ENCODE measurements at regions not wholly inside any gene's neighbourhood (a gene's known extent, or its start where the extent isn't known, plus 50 kb on each side); places are given as distances from the start of the nearest gene placed in this dataset.

DNA sequence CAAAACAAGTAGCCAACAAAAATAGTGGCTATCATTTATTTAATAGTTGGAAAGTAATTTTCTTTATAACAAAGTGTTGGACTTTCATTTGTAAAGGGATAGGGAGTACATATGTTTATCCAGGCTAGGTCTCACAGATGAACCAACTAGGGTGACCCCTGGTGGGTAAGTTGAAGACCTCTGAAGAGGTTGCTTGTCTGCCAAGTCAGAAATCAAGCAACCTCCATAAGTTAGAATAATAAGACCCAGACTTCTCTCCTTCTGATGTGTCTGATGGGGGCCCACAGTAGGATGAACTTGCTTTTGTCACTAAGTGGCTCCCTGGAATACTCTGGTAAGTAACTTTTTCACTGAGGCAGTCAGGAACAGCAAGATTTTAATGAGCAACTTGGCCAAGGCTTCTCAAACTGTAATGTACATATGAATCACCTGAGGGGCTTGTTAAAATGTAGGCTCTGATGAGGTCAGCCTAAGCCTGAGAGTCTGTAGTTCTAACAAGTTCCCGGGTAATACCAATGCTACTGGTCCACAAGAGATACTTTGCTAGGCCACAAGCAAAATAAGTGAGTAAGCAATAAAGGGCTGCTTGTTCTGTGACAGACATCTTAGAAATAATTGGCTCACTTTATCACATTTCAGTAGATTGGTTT lies 319.6 kb downstream of the PIK3C3 start:
- no peak for TF ChIP-seq POLR2AphosphoS5 (IDR thresholded peaks at IDR 0.05)
- TF ChIP-seq, protein P1, sequence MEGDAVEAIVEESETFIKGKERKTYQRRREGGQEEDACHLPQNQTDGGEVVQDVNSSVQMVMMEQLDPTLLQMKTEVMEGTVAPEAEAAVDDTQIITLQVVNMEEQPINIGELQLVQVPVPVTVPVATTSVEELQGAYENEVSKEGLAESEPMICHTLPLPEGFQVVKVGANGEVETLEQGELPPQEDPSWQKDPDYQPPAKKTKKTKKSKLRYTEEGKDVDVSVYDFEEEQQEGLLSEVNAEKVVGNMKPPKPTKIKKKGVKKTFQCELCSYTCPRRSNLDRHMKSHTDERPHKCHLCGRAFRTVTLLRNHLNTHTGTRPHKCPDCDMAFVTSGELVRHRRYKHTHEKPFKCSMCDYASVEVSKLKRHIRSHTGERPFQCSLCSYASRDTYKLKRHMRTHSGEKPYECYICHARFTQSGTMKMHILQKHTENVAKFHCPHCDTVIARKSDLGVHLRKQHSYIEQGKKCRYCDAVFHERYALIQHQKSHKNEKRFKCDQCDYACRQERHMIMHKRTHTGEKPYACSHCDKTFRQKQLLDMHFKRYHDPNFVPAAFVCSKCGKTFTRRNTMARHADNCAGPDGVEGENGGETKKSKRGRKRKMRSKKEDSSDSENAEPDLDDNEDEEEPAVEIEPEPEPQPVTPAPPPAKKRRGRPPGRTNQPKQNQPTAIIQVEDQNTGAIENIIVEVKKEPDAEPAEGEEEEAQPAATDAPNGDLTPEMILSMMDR (IDR thresholded peaks at IDR 0.05): no peak
- TF ChIP-seq POLR2A (IDR thresholded peaks at IDR 0.05; ENCODE audit: low read depth): no peak
- TF ChIP-seq EP300 (IDR thresholded peaks at IDR 0.05): no peak
